Suprapubic skin (tissue), 4 donors: ENCODE measurements at regions not wholly inside any gene's neighbourhood (a gene's known extent, or its start where the extent isn't known, plus 50 kb on each side); places are given as distances from the start of the nearest gene placed in this dataset.

Source experiments
- DNase-seq, 2 donors: peaks; one replicate each; pipeline ENCODE4 v3.0.0-alpha.2; 2019; ENCODE audit warnings: low spot score in 2 of 2
- H3K27ac ChIP-seq: fragments of 200-600 bp; sonication (generic); one replicate; pipeline ENCODE4 v1.5.1; 2019
- H3K27me3 ChIP-seq: fragments of 200-600 bp; sonication (generic); one replicate; pipeline ENCODE4 v1.5.1; 2019
- H3K36me3 ChIP-seq: fragments of 200-600 bp; sonication (generic); one replicate; pipeline ENCODE4 v1.5.1; 2019
- H3K4me1 ChIP-seq: fragments of 200-600 bp; sonication (generic); one replicate; pipeline ENCODE4 v1.5.1; 2019
- H3K4me3 ChIP-seq: fragments of 200-600 bp; sonication (generic); one replicate; pipeline ENCODE4 v1.5.1; 2019; ENCODE audit warnings: mild to moderate bottlenecking
- H3K9me3 ChIP-seq: fragments of 200-600 bp; sonication (generic); one replicate; pipeline ENCODE4 v1.5.1; 2019
- EP300 ChIP-seq: sonication (generic); formaldehyde crosslinking; IDR thresholded peaks from one replicate; pipeline ENCODE4 v1.6.1; 2017; ENCODE audit warnings: antibody characterized with exemption
- POLR2A ChIP-seq, 2 donors: fragments of 450-650 bp; IDR thresholded peaks; one replicate each; pipeline ENCODE4 v1.6.1; 2017; ENCODE audit warnings: antibody characterized with exemption in 2 of 2, mild to moderate bottlenecking in 2 of 2, moderate library complexity in 2 of 2
- POLR2AphosphoS5 ChIP-seq, 3 donors: sonication (generic); formaldehyde crosslinking; IDR thresholded peaks; one replicate each; pipeline ENCODE4 v1.6.1; 2017; ENCODE audit warnings: antibody characterized with exemption in 3 of 3
- WGBS: methylation state at CpG from one replicate; pipeline ENCODE4 v1.1.5; 2018; 5-methylcytosine and 5-hydroxymethylcytosine counted together
- TF ChIP-seq, protein P1 (sequence below), 2 donors: fragments of 200-600 bp in 1 of 2; fragments of 450-650 bp in 1 of 2; sonication (generic) in 1 of 2; IDR thresholded peaks; one replicate each; pipeline ENCODE4 v1.5.1; 2016 to 2019; ENCODE audit warnings: antibody characterized with exemption in 2 of 2, mild to moderate bottlenecking in 1 of 2, moderate library complexity in 1 of 2

GRCh38 chr1:198018529-198018928, 101.4 kb downstream of the LHX9 start:
- Histone ChIP-seq H3K4me1 (no peaks in the 10 kb centered on the region), H3K36me3 (no peaks in the 10 kb centered on the region), H3K4me3 (no peak overlapping the region), H3K9me3 (no peaks in the 10 kb centered on the region), H3K27ac (no peak overlapping the region), H3K27me3 (no peaks in the 10 kb centered on the region)
- TF ChIP-seq, protein P1, sequence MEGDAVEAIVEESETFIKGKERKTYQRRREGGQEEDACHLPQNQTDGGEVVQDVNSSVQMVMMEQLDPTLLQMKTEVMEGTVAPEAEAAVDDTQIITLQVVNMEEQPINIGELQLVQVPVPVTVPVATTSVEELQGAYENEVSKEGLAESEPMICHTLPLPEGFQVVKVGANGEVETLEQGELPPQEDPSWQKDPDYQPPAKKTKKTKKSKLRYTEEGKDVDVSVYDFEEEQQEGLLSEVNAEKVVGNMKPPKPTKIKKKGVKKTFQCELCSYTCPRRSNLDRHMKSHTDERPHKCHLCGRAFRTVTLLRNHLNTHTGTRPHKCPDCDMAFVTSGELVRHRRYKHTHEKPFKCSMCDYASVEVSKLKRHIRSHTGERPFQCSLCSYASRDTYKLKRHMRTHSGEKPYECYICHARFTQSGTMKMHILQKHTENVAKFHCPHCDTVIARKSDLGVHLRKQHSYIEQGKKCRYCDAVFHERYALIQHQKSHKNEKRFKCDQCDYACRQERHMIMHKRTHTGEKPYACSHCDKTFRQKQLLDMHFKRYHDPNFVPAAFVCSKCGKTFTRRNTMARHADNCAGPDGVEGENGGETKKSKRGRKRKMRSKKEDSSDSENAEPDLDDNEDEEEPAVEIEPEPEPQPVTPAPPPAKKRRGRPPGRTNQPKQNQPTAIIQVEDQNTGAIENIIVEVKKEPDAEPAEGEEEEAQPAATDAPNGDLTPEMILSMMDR (IDR thresholded peaks at IDR 0.05), result no peak
- no peak for TF ChIP-seq POLR2AphosphoS5 (IDR thresholded peaks at IDR 0.05)
- DNase-seq, result no peak
- WGBS, result 50% methylated on average over 1 of the region's 1 CpG

DNA sequence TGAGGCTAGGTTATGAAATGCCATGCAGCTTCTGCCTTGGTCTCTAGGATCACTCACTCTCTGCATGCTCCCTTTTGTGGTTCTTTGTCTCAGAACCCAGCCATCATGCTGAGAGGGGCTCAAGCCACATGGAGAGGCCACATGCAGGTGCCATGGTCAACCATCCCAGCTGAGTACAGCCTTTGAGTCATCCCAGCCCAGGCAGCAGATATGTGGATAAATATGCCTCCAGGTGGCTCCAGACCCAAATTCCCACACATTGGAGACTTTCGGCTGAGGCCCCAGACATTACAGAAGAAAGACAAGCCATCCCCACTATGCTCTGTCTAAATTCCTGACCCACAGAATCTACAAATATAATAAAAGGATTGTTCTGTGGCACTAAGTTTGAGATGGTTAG, 102.0 kb downstream of the LHX9 start:
- 100% methylated on average over 1 of the region's 1 CpG for WGBS
- no peak overlapping the region for H3K27ac ChIP-seq
- TF ChIP-seq, protein P1 (IDR thresholded peaks at IDR 0.05), result no peak
- TF ChIP-seq POLR2AphosphoS5 (IDR thresholded peaks at IDR 0.05), result no peak
- no peak for TF ChIP-seq EP300
- TF ChIP-seq POLR2A (IDR thresholded peaks at IDR 0.05), result no peak
- H3K27me3 ChIP-seq, result no peaks in the 10 kb centered on the region
- H3K4me1 ChIP-seq, result no peaks in the 10 kb centered on the region
- DNase-seq, result no peak
- H3K9me3 ChIP-seq, result no peaks in the 10 kb centered on the region
- H3K36me3 ChIP-seq, result no peaks in the 10 kb centered on the region
- no peak overlapping the region for H3K4me3 ChIP-seq

DNA sequence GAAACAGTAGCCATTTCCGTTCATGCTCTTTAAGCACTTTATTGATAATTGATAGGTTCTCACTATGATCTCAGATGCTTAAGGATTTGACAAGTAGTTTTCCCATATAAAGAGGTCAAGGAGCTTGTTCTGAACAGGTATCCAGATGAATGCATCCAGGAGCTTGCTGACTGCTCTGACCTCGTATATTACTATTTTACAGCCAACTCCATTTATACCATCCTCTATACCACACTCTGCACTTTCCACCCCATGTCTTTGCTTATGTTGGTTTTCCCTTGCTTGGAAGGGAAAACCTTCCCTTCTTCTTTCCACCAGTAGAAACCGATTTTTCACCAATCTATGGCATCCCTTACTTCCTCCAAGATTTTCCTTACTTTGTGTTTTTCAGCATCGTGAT, 107.2 kb downstream of the LHX9 start:
- H3K4me3 ChIP-seq, result no peak overlapping the region
- DNase-seq, result no peak
- 71% methylated on average over 4 of the region's 4 CpGs for WGBS
- H3K36me3 ChIP-seq, result no peaks in the 10 kb centered on the region
- H3K27me3 ChIP-seq, result no peaks in the 10 kb centered on the region
- H3K4me1 ChIP-seq, result no peaks in the 10 kb centered on the region
- no peak for TF ChIP-seq POLR2A (IDR thresholded peaks at IDR 0.05)
- TF ChIP-seq, protein P1 (IDR thresholded peaks at IDR 0.05), result no peak
- TF ChIP-seq POLR2AphosphoS5 (IDR thresholded peaks at IDR 0.05), result no peak
- no peak for TF ChIP-seq EP300
- H3K27ac ChIP-seq, result no peak overlapping the region
- no peaks in the 10 kb centered on the region for H3K9me3 ChIP-seq

DNA sequence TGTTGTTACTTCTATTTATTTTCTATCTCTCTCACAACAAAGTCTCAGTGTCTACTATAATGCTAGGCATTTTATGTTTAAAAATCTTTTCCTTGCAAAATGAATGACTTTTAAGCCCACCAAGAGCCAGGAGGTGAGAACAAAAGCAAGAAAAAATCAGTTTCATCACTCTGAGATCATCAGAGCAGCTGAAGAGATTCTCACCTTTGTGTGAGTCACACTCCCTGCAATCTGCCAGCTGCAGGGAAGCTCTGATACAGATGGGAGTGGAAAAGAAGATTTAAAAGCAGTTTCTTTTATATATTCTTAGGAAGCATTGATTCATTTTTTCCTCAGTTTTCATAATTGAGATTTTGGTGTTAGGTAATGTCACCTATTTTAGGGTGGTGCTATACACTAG, 107.6 kb downstream of the LHX9 start:
- TF ChIP-seq EP300 (no peak), POLR2AphosphoS5 (IDR thresholded peaks at IDR 0.05) (no peak), POLR2A (IDR thresholded peaks at IDR 0.05) (no peak)
- TF ChIP-seq, protein P1 (IDR thresholded peaks at IDR 0.05), result no peak
- H3K27ac ChIP-seq, result no peak overlapping the region
- no peaks in the 10 kb centered on the region for H3K36me3 ChIP-seq
- DNase-seq, result no peak
- no peaks in the 10 kb centered on the region for H3K27me3 ChIP-seq
- H3K9me3 ChIP-seq, result no peaks in the 10 kb centered on the region
- no peak overlapping the region for H3K4me3 ChIP-seq
- no peaks in the 10 kb centered on the region for H3K4me1 ChIP-seq

DNA sequence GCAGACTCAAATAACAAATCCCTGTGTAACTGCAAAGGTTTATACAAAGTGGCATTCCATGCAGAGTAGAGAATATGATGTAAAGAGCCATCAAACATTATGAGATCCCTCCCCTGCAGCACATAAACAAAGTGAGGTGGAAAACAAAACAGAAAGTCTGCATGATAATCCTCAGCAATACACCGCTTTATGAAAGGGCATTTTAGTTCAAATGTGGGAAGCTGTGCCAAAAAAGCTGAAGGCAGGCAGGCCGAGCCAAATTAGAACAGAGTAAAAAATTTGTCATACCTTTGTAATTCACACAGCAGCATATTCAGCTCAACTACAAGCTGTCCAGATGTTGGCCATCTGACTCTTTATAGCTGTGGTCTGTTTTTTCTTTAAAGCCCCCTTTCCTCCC, 113.5 kb downstream of the LHX9 start:
- DNase-seq, result no peak
- 27% methylated on average over 2 of the region's 2 CpGs for WGBS
- H3K27ac ChIP-seq, result no peak overlapping the region
- H3K9me3 ChIP-seq, result no peaks in the 10 kb centered on the region
- no peak for TF ChIP-seq POLR2AphosphoS5 (IDR thresholded peaks at IDR 0.05)
- TF ChIP-seq, protein P1 (IDR thresholded peaks at IDR 0.05), result no peak
- no peak for TF ChIP-seq EP300
- no peak for TF ChIP-seq POLR2A (IDR thresholded peaks at IDR 0.05)
- no peaks in the 10 kb centered on the region for H3K36me3 ChIP-seq
- H3K4me3 ChIP-seq, result no peak overlapping the region
- H3K27me3 ChIP-seq, result no peaks in the 10 kb centered on the region
- H3K4me1 ChIP-seq, result peaks cover 2% of the 10 kb centered on the region
